ENCODE measurements at regions not wholly inside any gene's neighbourhood (a gene's known extent, or its start where the extent isn't known, plus 50 kb on each side); places are given as distances from the start of the nearest gene placed in this dataset.

DNA sequence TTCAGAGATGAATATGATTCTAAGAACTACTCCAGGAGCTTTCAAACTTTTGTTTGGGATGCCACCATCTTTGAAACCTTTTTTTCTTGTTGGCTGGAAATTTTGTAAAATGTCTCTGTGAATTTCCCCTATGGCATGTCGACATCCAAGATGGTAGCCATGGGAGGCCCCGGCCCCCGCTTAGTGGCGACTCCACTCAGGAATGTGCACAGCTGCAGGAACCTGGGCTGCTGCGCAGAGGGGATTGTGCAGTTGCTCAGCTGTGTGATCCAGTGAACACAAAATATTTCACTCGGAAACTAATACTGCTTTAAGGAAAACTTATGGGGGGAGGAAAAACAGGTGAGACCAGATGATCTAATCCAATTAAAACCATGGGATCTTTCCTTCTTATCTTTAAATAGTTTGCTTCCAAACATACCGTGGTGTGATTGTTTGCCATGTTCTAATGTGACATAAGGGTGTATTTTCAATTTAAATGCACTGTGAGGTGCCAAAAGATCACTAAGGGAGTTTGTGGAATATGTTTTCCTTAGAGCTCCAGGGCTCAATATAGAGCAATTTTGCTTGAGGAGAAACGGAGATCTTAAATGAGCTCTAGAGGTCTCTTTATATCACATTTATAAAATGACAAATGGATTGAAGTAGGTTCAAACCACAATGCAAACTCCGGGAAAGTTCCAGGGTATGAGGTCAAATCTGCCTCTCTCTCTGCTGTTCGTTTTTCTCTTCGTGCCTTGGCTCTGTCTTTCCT, 497.7 kb downstream of the FGF9 start:
- no peak overlapping the region for H3K4me3 Mint-ChIP-seq
- H3K27ac Mint-ChIP-seq, result no peak overlapping the region
- no peak for DNase-seq
- H3K27me3 Mint-ChIP-seq, result no peaks in the 10 kb centered on the region
- H3K9me3 Mint-ChIP-seq, result no peaks in the 10 kb centered on the region
- no peaks in the 10 kb centered on the region for H3K36me3 Mint-ChIP-seq (ENCODE audit: low read depth)
- ChIA-PET CTCF (no interaction called here), POLR2A (no interaction called here)
- peaks cover 1% of the 10 kb centered on the region for H3K4me1 Mint-ChIP-seq

DNA sequence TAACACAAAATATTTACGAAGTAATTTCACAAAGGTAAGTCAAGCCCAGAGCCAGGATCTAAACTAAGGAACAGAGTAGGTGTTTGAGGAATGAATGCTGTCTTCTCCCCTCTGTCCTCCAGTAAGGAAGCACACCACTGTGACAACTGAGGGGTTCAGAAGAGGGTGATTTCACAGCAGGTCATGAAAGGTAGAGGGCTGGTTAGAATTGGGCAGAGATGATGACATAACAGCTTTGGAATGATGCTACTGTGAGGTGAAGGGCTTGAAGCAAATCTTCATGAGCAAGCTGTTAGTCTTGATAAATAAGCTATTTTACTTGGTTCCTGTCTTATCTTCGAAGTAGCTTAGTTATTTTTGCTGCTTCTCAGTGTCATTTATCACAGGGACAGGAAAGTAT, 498.6 kb downstream of the FGF9 start:
- Mint-ChIP-seq H3K36me3 (ENCODE audit: low read depth) (no peaks in the 10 kb centered on the region), H3K9me3 (no peaks in the 10 kb centered on the region), H3K27ac (no peak overlapping the region), H3K27me3 (no peaks in the 10 kb centered on the region), H3K4me1 (no peaks in the 10 kb centered on the region), H3K4me3 (no peak overlapping the region)
- ChIA-PET POLR2A (no interaction called here), CTCF (no interaction called here)
- no peak for DNase-seq

DNA sequence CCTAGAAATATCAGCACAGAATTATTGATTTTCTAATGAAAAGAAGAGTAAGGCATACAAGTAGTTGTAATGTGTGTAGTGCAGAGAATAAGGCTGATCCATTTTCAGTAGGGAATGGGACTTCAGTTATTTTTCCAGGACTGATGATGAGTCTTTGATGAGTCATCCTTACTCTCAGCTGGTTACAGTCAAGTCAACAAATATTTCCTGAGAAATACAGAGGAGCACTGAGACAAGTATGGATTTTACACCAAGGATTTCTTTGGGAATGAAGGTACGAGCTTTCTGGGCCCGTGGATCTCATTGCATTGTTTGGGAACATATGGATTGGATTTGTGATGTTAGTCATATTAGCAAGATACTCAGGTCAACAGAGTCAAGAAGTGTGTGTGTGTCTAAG, 502.7 kb downstream of the FGF9 start:
- no peaks in the 10 kb centered on the region for H3K9me3 Mint-ChIP-seq
- ChIA-PET POLR2A (no interaction called here), CTCF (no interaction called here)
- H3K4me3 Mint-ChIP-seq, result no peak overlapping the region
- no peaks in the 10 kb centered on the region for H3K4me1 Mint-ChIP-seq
- no peak overlapping the region for H3K27ac Mint-ChIP-seq
- H3K27me3 Mint-ChIP-seq, result no peaks in the 10 kb centered on the region
- DNase-seq, result no peak
- H3K36me3 Mint-ChIP-seq (ENCODE audit: low read depth), result no peaks in the 10 kb centered on the region

DNA sequence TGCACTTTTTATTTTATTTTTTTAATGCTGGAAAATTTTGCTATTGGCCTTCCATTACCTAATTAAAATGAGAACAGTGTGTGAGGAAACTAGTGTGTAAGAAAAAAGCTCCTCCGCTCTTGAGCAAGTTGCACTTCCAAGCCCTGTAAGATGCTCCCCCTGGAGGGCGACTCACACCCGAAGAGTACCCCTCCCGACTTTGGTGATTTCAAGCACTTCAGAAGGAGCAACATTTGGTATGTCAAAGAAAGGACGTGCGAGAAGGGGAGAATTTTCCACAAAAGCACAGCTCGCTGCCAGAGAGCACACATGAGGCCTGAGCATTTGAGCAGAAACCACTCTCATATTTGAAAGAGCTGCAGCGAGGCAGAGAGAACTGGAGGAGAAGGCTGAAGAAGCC, 504.4 kb downstream of the FGF9 start:
- Mint-ChIP-seq H3K36me3 (ENCODE audit: low read depth) (no peaks in the 10 kb centered on the region), H3K4me1 (no peaks in the 10 kb centered on the region), H3K27me3 (no peaks in the 10 kb centered on the region), H3K9me3 (no peaks in the 10 kb centered on the region), H3K27ac (no peak overlapping the region), H3K4me3 (no peak overlapping the region)
- ChIA-PET CTCF (no interaction called here), POLR2A (no interaction called here)
- no peak for DNase-seq

DNA sequence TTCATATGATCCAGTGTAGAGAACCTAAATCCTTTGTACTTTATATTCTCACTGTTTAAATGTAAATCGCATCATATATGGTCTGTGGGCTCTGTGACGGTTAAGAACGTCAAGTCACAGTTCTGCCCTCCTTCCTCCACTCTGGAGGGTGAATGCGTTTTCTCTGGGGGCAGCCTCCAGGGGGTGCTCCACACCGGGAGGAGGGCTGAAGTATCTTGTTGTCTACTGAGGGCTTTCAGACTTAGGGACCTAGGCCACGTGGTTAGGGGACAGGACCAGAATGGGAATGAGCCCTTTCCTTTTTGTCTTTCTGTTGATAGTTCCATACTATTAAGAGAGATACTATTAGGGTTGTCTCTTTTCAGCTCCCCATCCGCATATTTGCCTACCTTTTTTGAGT, 504.9 kb downstream of the FGF9 start:
- no peaks in the 10 kb centered on the region for H3K4me1 Mint-ChIP-seq
- H3K36me3 Mint-ChIP-seq (ENCODE audit: low read depth), result no peaks in the 10 kb centered on the region
- H3K4me3 Mint-ChIP-seq, result no peak overlapping the region
- DNase-seq, result no peak
- no peaks in the 10 kb centered on the region for H3K9me3 Mint-ChIP-seq
- POLR2A ChIA-PET, result no interaction called here
- no peak overlapping the region for H3K27ac Mint-ChIP-seq
- no peaks in the 10 kb centered on the region for H3K27me3 Mint-ChIP-seq
- CTCF ChIA-PET, result no interaction called here

DNA sequence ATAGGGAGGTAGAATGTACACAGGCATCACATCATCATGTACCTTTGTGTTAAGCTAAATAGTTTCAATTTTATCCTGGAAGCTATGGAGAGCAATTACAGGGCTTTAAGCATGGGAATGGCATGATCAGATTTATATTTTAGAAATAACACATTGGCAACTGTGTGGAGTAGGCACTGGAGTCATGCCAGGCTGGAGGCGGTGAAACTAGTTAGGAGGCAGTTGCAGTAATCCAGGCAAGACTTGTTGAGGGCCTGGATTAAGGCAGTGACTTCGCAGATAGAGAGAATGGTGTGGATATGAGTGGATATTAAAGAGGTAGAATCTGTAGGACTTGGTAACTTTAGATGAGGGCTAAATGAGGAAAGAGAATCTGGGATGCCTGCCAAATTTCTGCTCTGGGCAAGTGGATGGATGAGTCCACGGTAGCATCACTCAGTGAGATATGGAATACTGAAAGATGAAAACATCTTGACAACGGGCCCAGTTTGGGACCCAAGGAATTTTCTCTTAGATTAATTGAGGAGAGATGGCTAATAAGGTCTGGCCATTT, 506.2 kb downstream of the FGF9 start:
- POLR2A ChIA-PET, result no interaction called here
- Mint-ChIP-seq H3K27me3 (no peaks in the 10 kb centered on the region), H3K4me1 (no peaks in the 10 kb centered on the region)

DNA sequence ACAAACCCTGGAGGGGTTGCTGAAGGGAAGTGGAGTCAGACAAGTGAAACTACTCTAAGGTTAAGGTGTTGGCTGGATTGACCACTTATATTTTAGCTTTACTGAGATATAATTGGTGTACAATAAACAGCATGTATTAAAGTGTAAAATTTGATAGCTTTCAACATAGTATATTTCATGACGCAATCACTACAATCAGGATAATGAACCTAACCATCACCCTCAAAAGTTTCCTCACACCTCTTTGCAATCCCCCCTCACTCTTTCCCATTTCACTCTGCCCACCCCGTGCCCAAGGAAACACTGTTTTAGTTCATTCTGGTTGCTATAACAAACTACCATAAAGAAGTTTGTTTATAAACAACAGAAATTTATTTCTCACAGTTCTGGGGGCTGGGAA, 508.0 kb downstream of the FGF9 start:
- POLR2A ChIA-PET, result no interaction called here
- CTCF ChIA-PET, result no interaction called here
- Mint-ChIP-seq H3K4me3 (no peak overlapping the region), H3K27ac (no peak overlapping the region), H3K27me3 (no peaks in the 10 kb centered on the region), H3K4me1 (no peaks in the 10 kb centered on the region), H3K9me3 (no peaks in the 10 kb centered on the region), H3K36me3 (ENCODE audit: low read depth) (no peaks in the 10 kb centered on the region)
- no peak for DNase-seq

More for the DNA sequence above, 506.2 kb downstream of the FGF9 start:
- no peaks in the 10 kb centered on the region for H3K9me3 Mint-ChIP-seq
- H3K4me3 Mint-ChIP-seq, result no peak overlapping the region
- no peak for DNase-seq
- H3K36me3 Mint-ChIP-seq (ENCODE audit: low read depth), result no peaks in the 10 kb centered on the region
- no peak overlapping the region for H3K27ac Mint-ChIP-seq
- CTCF ChIA-PET, result no interaction called here

DNA sequence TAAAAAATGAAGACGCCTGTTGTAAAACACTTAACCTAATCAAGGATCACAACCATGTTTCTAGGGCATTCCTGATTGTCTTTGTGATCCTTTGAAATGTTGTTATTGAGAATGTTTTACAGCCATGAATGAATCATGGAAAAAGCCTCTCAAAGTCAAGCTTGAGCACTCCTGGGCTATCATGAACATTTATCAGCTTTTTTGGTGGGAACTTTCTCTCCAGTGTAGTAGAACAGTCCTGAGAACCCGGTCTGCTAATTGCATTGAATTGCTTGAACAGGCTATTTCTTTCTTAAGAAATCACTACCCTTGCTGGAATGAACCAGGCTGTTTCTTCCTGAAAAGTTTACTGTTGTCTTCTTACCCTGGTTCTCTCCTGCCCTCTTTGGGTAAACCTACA, 516.5 kb downstream of the FGF9 start:
- no peak for DNase-seq
- ChIA-PET CTCF (no interaction called here), POLR2A (no interaction called here)
- Mint-ChIP-seq H3K4me1 (no peaks in the 10 kb centered on the region), H3K36me3 (ENCODE audit: low read depth) (no peaks in the 10 kb centered on the region), H3K27me3 (peaks cover 2% of the 10 kb centered on the region), H3K27ac (no peak overlapping the region), H3K9me3 (no peaks in the 10 kb centered on the region), H3K4me3 (no peak overlapping the region)

DNA sequence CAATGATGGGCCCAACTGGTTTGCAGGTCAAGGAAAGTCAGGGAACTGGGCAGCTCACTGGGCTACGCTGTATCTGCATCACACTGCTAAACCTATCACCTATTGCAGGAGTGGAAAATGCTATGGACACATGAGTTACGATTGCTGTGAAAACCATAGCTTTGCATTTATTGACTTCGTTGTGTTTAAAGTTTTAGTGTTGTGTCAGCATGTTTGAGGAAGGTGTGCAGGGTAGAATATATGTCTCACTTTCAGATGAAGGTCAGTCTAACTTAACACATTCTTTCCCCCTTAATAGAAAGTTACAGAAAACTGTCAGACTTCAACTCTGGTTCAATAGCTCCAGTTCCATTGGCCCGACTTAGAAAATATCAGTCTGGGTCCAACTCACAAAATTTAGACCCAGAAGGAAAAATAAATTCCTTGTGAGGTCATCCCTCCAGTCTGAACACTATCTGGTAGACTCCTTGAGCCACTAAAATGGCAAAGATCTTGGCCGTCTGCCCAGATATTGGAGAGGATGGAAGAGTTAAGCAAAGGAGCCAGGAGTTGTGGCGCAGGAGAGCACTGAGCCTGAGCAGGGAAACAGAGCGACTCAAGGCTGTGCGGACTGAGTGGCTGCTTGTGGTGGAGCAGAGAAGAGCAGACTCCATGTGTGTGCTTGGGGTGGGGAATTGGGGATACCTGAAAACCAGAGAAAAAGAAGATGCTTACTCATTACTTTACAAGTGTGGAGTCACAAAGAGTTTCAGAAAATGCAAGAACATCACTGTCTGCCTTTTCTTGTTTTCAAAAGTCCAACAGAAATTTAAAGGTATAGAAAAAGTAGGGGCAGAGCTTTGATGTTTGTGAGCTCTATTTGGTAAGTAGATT, 518.5 kb downstream of the FGF9 start:
- Mint-ChIP-seq H3K27ac (no peak overlapping the region), H3K27me3 (peaks cover 2% of the 10 kb centered on the region), H3K9me3 (no peaks in the 10 kb centered on the region), H3K36me3 (ENCODE audit: low read depth) (no peaks in the 10 kb centered on the region), H3K4me1 (no peaks in the 10 kb centered on the region), H3K4me3 (no peak overlapping the region)
- ChIA-PET CTCF (no interaction called here), POLR2A (no interaction called here)
- DNase-seq, result no peak

DNA sequence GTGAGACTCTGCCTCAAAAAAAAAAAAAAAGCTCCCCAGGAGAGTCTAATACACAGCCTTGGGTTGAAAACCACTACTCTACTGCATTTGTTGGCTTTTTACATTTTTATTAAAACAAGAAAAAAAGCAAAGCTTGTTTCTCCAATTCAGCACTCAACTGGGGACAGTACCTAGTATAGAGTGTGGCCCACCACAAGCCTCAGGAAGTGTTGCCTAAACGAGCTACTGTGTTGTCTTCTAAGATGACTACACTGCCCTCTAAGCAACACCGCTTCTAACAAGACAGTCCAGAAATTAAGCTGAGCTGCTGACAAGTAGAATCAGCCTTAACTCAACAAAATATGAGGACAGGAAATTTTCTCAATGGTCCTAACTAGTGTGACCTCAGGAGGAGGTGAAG, 522.2 kb downstream of the FGF9 start:
- H3K9me3 Mint-ChIP-seq, result no peaks in the 10 kb centered on the region
- H3K4me1 Mint-ChIP-seq, result no peaks in the 10 kb centered on the region
- no peak for DNase-seq
- no peaks in the 10 kb centered on the region for H3K36me3 Mint-ChIP-seq (ENCODE audit: low read depth)
- peaks cover 2% of the 10 kb centered on the region for H3K27me3 Mint-ChIP-seq
- no peak overlapping the region for H3K27ac Mint-ChIP-seq
- CTCF ChIA-PET, result interaction anchor here (0.7 kb wide), 1 partner anchor 30 kb away, joined by 3 read pairs; no protein-coding TSS in a partner anchor
- H3K4me3 Mint-ChIP-seq, result no peak overlapping the region
- POLR2A ChIA-PET, result no interaction called here

DNA sequence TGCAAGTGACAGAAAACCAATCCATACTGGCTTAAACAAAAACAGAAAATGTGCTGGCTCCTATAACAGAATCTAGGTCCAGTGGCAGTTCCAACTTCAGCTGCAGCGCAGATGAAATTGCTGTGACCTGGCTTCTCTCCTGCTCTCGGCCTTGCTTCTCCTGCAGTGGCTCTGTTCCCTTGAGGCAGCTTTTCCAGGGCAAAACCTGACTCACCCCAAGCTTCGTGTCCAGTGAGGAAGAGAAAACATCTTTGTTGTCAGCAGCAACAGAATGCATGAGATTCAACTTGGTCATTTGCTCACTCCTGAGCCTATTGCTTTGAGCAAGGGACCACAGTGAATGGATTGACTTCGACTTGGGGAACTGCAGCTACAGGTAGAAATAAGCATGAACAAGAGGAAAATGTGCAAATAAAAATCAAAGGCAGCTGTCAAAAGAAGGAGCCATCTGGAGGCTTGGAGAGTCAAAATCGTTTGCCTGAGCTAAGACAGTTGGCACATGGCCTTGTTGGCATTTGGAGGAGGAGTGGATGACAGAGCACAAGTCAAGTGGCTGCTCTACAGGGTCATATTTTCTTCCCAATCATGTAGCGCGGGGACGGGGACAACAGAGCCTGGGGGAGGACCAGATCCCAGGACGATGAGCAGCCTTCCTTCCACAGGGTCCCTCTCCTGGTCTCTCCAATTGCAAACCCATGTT, 523.4 kb downstream of the FGF9 start:
- ChIA-PET CTCF (no interaction called here), POLR2A (no interaction called here)
- Mint-ChIP-seq H3K36me3 (ENCODE audit: low read depth) (no peaks in the 10 kb centered on the region), H3K27ac (no peak overlapping the region), H3K4me1 (no peaks in the 10 kb centered on the region), H3K4me3 (no peak overlapping the region), H3K27me3 (peaks cover 2% of the 10 kb centered on the region), H3K9me3 (no peaks in the 10 kb centered on the region)
- DNase-seq, result no peak

DNA sequence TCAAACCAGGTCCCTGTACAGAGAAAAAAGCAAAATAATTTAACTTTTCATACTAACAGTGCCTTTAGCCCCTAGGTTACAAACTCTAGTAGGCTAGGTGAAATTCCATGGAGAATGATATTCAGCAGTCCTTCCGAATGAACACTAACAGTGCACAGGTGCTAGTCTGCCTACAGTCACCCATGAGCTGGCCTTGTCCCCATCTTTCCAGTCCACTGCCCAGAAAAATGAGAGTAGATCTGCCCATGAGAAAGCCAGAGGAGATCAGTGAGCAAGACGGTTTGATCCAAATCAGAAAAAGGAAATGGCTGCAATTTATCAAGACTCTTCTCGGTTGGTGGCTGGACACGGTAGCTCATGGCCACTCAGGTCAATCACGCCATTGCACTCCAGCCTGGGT, 524.9 kb downstream of the FGF9 start:
- no peaks in the 10 kb centered on the region for H3K27me3 Mint-ChIP-seq
- no peaks in the 10 kb centered on the region for H3K9me3 Mint-ChIP-seq
- H3K4me3 Mint-ChIP-seq, result no peak overlapping the region
- CTCF ChIA-PET, result no interaction called here
- H3K27ac Mint-ChIP-seq, result no peak overlapping the region
- H3K4me1 Mint-ChIP-seq, result no peaks in the 10 kb centered on the region
- POLR2A ChIA-PET, result no interaction called here
- H3K36me3 Mint-ChIP-seq (ENCODE audit: low read depth), result no peaks in the 10 kb centered on the region
- no peak for DNase-seq

DNA sequence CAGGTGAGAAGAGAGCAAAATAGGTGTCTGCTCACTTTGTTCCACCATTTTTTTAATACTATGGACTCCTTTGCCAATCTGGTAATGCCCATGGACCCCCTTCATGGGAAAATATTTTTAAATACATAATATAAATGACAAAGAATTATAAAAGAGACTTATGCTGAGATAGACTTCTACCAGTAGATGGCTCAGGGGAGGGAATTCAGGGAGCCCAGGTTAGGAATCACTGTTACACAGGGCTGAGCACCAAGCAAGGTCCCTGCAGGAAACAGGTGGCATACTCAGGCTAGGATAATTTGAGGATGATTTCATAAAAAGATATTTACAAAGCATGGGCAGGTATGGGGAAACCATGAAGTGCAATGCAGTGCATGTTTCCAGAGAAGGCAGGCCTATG, 525.9 kb downstream of the FGF9 start:
- Mint-ChIP-seq H3K36me3 (ENCODE audit: low read depth) (no peaks in the 10 kb centered on the region), H3K4me3 (no peak overlapping the region), H3K27me3 (no peaks in the 10 kb centered on the region), H3K4me1 (no peaks in the 10 kb centered on the region), H3K27ac (no peak overlapping the region), H3K9me3 (no peaks in the 10 kb centered on the region)
- ChIA-PET CTCF (no interaction called here), POLR2A (no interaction called here)
- no peak for DNase-seq
